ENCODE measurements at regions not wholly inside any gene's neighbourhood (a gene's known extent, or its start where the extent isn't known, plus 50 kb on each side); places are given as distances from the start of the nearest gene placed in this dataset.

DNA sequence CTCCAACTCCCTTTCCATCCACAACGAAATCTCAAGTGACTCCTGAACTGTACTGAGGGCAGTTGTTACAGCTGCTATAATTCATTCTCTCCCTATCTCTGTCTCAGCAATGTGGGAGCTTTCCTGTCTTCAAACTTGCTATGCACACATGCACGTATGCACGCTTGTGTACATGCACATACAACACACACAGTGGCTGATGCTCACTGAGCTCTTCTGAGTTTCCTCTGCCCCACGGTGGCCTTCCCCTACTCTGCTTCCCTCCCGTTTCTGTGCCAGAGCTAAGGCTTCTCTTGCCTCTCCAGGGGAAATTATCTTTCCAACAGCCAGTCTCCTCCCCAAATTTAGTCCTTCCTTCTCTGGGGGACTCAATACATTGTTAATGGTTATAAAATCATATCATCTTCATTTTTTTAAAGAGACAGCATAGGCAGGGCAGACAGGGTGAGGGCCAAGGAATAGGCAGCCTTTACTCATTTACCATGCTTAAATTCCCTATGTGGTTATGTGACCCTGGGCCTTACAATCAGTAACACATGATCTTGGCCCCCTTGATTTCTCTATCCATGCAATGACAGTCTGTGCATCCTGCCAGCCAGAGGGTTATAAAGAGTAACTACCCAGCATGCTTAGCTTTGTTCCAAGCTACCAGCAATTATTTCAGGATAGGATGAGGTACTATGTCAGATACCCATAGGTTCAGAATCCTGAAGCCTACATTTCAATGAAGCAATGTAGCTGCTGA, 111.9 kb upstream of the HMGA2 start:
- TF ChIP-seq EZH2phosphoT487 (IDR thresholded peaks at IDR 0.05; ENCODE audit: borderline replicate concordance, low read depth, low read length) = no peak
- no peak for TF ChIP-seq CTCF (conservative IDR thresholded peaks at IDR 0.05; ENCODE audit: low read length)
- no peaks in the 10 kb centered on the region for H3K9me3 ChIP-seq (ENCODE audit: low read length)
- no peak for DNase-seq (ENCODE audit: low spot score)
- no peak overlapping the region for H3K4me2 ChIP-seq (ENCODE audit: low read length)
- no peak overlapping the region for H2AFZ ChIP-seq (ENCODE audit: low read length)
- intact Hi-C loops (cut with micrococcal nuclease; ENCODE audit: unreplicated experiment) = no loop called here
- POLR2A ChIA-PET = no interaction called here
- H3K4me3 ChIP-seq (ENCODE audit: low read depth, low read length, poor library complexity, severe bottlenecking) = no peak overlapping the region
- CTCF ChIA-PET (ENCODE audit: unreplicated experiment) = no interaction called here
- no TSS peak for BruUV-seq (replicated peaks)
- H3K4me1 ChIP-seq (ENCODE audit: insufficient read depth, low read length, poor library complexity, severe bottlenecking) = no peaks in the 10 kb centered on the region
- H3K36me3 ChIP-seq (ENCODE audit: insufficient read depth, low read length) = no peaks in the 10 kb centered on the region
- H3K9me2 ChIP-seq (ENCODE audit: insufficient read depth, low read length) = no peaks in the 10 kb centered on the region
- no peaks in the 10 kb centered on the region for H3K79me2 ChIP-seq (ENCODE audit: insufficient read depth, low read depth, low read length)
- no peaks in the 10 kb centered on the region for H4K20me1 ChIP-seq (ENCODE audit: insufficient read depth, low read length)
- no peak overlapping the region for H3K27ac ChIP-seq (ENCODE audit: low read depth, low read length, poor library complexity, severe bottlenecking)

GRCh38 chr12:65715961-65716360, 108.3 kb upstream of the HMGA2 start:
- CTCF ChIA-PET (ENCODE audit: unreplicated experiment) = no interaction called here
- intact Hi-C loops (cut with micrococcal nuclease; ENCODE audit: unreplicated experiment) = no loop called here
- no peak overlapping the region for H2AFZ ChIP-seq (ENCODE audit: low read length)
- no peak overlapping the region for H3K27ac ChIP-seq (ENCODE audit: low read depth, low read length, poor library complexity, severe bottlenecking)
- no peaks in the 10 kb centered on the region for H3K9me3 ChIP-seq (ENCODE audit: low read length)
- H3K36me3 ChIP-seq (ENCODE audit: insufficient read depth, low read length) = no peaks in the 10 kb centered on the region
- no peaks in the 10 kb centered on the region for H4K20me1 ChIP-seq (ENCODE audit: insufficient read depth, low read length)
- BruUV-seq (replicated peaks) = no TSS peak
- no peak overlapping the region for H3K4me2 ChIP-seq (ENCODE audit: low read length)
- TF ChIP-seq EZH2phosphoT487 (IDR thresholded peaks at IDR 0.05; ENCODE audit: borderline replicate concordance, low read depth, low read length) (no peak), CTCF (conservative IDR thresholded peaks at IDR 0.05; ENCODE audit: low read length) (no peak)
- no peaks in the 10 kb centered on the region for H3K79me2 ChIP-seq (ENCODE audit: insufficient read depth, low read depth, low read length)
- POLR2A ChIA-PET = no interaction called here
- DNase-seq (ENCODE audit: low spot score) = no peak
- no peaks in the 10 kb centered on the region for H3K4me1 ChIP-seq (ENCODE audit: insufficient read depth, low read length, poor library complexity, severe bottlenecking)
- H3K9me2 ChIP-seq (ENCODE audit: insufficient read depth, low read length) = no peaks in the 10 kb centered on the region
- no peak overlapping the region for H3K4me3 ChIP-seq (ENCODE audit: low read depth, low read length, poor library complexity, severe bottlenecking)

Data from OCI-LY7 (cell line).